Activated naive CD8-positive, alpha-beta T cell (primary cell): ENCODE measurements at regions not wholly inside any gene's neighbourhood (a gene's known extent, or its start where the extent isn't known, plus 50 kb on each side); places are given as distances from the start of the nearest gene placed in this dataset.

Experiments used
- H3K27ac Mint-ChIP-seq: one replicate; pipeline ENCODE4 v1.8.0; 2021; ENCODE audit warnings: mixed read lengths
- H3K27me3 Mint-ChIP-seq: one replicate; pipeline ENCODE4 v1.8.0; 2021; ENCODE audit warnings: mixed read lengths
- H3K36me3 Mint-ChIP-seq: one replicate; pipeline ENCODE4 v1.8.0; 2021; ENCODE audit warnings: mixed read lengths
- H3K4me1 Mint-ChIP-seq: one replicate; pipeline ENCODE4 v1.8.0; 2021; ENCODE audit warnings: low read depth, mixed read lengths
- H3K4me3 Mint-ChIP-seq: one replicate; pipeline ENCODE4 v1.8.0; 2021; ENCODE audit warnings: mild to moderate bottlenecking, mixed read lengths
- H3K9me3 Mint-ChIP-seq: one replicate; pipeline ENCODE4 v1.8.0; 2021; ENCODE audit warnings: low read depth, mixed read lengths

GRCh38 chr15:69662645-69663000 is 210.0 kb downstream of the RPLP1 start:
- Mint-ChIP-seq H3K4me3 (no peak overlapping the region), H3K27ac (no peak overlapping the region), H3K27me3 (no peaks in the 10 kb centered on the region), H3K36me3 (no peaks in the 10 kb centered on the region), H3K9me3 (no peaks in the 10 kb centered on the region), H3K4me1 (peaks cover 10% of the 10 kb centered on the region)

GRCh38 chr15:69663441-69663840 is 210.8 kb downstream of the RPLP1 start:
- Mint-ChIP-seq H3K27ac (no peak overlapping the region), H3K9me3 (no peaks in the 10 kb centered on the region), H3K27me3 (no peaks in the 10 kb centered on the region), H3K4me3 (no peak overlapping the region), H3K36me3 (no peaks in the 10 kb centered on the region), H3K4me1 (peaks cover 15% of the 10 kb centered on the region)

DNA sequence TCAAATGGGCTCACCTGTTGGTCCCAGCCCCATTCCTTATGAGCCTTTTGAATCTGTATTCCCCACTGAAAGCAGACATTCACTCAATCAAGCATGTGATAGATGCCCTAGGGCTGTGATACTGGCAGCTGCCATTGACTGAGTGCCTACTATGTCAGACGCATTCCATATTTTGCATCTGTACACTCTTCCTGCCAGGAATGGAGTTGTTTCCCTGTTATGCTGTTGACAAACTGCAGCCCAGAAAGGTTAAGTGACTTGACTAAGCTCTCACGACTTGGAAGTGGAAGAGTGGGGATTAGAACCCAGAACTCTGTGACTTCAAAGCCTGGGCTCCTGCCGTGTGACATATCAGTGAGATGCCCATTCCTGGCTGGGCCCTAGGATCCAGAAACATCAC is 211.4 kb downstream of the RPLP1 start:
- H3K4me3 Mint-ChIP-seq: no peak overlapping the region
- H3K9me3 Mint-ChIP-seq: no peaks in the 10 kb centered on the region
- H3K27ac Mint-ChIP-seq: no peak overlapping the region
- H3K4me1 Mint-ChIP-seq: peaks cover 20% of the 10 kb centered on the region
- no peaks in the 10 kb centered on the region for H3K27me3 Mint-ChIP-seq
- no peaks in the 10 kb centered on the region for H3K36me3 Mint-ChIP-seq

DNA sequence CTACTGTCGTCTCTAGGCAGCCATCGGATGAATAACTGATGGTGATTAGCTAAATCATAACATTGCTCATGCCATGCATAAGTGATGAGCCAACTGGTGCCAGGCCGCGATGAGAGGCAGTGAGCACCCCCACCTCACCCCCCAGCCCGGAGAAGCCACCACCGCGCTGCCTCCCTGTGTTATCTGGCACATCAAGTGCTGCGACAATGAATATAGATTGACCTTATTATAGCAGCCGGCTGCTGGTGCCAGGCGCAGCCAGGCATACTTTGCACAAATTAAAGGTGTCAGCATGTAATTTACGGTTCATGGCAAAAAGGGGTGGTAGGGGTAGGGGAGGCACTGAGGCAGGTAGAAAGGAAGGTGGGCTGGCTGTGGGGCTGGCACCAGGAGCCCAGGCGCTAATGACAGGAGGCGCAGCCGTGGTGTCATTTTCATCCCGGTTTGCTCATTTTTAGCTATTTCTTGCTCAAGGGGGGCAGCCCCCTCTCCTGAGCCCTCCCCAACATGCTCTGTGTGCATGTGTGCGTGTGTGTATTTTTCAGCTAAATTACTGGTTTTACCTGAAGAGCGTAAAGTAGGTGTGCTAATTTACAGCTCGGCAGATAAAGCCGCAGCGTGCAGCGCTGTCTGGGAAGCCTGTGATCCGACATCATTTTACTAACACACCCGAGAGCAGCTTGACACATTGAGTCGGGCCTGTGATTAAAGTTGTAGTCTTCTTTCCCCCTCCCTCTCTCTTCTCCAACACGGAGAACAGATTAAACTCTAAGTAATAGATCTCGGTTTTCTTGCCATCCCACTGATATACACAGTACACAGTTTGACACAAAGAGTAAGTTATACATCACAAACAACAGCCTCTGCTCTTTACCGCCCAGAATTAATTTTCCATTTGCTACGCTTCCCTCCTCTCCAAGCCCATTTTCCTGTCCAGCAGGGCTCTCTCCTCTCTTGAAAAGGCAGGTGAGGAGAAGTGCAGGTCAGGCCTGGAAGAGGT is 212.3 kb downstream of the RPLP1 start:
- no peaks in the 10 kb centered on the region for H3K9me3 Mint-ChIP-seq
- no peak overlapping the region for H3K4me3 Mint-ChIP-seq
- no peaks in the 10 kb centered on the region for H3K36me3 Mint-ChIP-seq
- peaks cover 29% of the 10 kb centered on the region for H3K4me1 Mint-ChIP-seq
- no peaks in the 10 kb centered on the region for H3K27me3 Mint-ChIP-seq
- no peak overlapping the region for H3K27ac Mint-ChIP-seq

GRCh38 chr15:69665641-69666111 is 213.1 kb downstream of the RPLP1 start:
- Mint-ChIP-seq H3K27me3 (no peaks in the 10 kb centered on the region), H3K9me3 (no peaks in the 10 kb centered on the region), H3K4me3 (no peak overlapping the region), H3K4me1 (peaks cover 29% of the 10 kb centered on the region), H3K36me3 (no peaks in the 10 kb centered on the region), H3K27ac (no peak overlapping the region)

- H3K27me3 Mint-ChIP-seq: no peaks in the 10 kb centered on the region
- no peaks in the 10 kb centered on the region for H3K9me3 Mint-ChIP-seq
- peaks cover 29% of the 10 kb centered on the region for H3K4me1 Mint-ChIP-seq
- H3K36me3 Mint-ChIP-seq: no peaks in the 10 kb centered on the region
- no peak overlapping the region for H3K4me3 Mint-ChIP-seq
- H3K27ac Mint-ChIP-seq: no peak overlapping the region
These were observed 213.8 kb downstream of the RPLP1 start for GRCh38 chr15:69666441-69666882.

DNA sequence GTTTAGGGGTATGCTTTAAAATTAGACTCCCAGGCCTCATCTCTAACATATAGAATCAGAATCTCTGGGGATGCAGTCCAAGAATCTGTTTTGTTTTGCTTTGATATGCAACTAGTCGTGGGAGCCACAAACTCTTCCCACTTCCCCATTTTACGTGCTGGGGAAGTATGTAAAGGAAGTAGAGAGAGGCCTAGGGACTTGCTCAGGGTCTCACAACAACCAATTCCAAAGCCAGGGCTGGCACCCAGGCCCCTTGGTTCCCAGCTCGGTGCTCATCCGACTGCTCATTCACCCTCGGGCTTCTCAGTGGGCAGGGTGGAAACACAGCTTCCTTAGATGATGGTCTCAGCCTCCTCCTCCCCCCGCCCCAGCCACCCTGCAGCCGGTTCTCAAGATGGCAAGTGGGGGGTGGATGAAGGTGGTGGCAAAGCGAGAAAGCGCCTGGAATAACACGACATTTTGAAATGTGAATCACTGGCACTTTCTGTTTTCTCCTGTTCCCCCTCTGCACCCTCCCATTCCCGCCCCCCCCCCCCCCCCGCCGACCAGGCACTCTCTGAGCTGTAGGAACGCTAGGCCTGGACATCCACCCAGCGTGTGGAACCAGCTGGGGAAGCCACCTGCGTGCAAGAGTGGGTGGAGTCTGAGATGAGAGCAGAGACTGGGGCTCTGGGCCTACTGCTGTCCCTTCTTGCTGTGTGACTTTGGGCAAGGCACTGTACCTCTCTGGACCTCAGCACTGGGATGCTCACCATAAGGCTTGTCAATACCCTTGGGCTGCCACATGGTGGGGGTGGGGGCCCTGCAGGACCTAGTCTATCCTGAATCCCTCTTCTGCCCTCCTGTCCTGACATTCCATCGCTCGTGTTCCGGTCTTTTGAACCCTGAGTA is 214.5 kb downstream of the RPLP1 start:
- no peaks in the 10 kb centered on the region for H3K27me3 Mint-ChIP-seq
- H3K27ac Mint-ChIP-seq: no peak overlapping the region
- H3K4me1 Mint-ChIP-seq: peaks cover 29% of the 10 kb centered on the region
- H3K4me3 Mint-ChIP-seq: no peak overlapping the region
- H3K9me3 Mint-ChIP-seq: no peaks in the 10 kb centered on the region
- H3K36me3 Mint-ChIP-seq: no peaks in the 10 kb centered on the region

DNA sequence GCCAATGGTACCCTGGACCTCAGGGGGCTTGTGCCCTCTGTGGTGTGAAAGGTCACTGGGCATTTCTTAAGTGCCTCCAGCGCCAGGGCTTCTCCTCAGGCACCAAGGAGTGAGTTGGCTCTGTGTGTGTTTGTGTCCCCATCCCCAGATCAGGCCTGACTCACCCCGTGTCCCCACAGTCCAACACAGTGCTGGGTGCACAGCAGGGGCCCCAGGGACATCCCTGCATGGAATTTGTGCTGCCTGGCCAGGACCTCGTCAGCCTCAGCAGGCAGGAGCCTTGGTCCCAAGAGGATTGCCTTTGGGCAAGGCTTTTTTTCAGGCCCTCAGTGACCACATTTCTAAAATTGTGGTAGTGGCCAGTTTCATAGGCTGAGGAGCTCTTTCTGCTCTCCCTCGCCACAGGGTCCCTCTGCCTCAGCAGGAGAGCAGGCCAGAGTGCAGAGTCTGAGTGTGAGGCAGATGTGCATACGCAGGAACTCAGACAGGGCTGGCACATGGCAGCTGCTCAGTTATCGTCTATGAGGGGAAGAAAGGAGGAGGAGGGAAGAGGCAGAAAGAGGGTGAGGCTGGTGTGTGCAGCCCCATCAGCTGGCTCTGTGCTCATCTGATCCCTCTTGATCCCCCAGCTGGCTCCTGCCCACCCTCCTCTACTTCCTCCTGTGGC is 215.6 kb downstream of the RPLP1 start:
- H3K4me3 Mint-ChIP-seq: no peak overlapping the region
- no peak overlapping the region for H3K27ac Mint-ChIP-seq
- H3K4me1 Mint-ChIP-seq: peaks cover 29% of the 10 kb centered on the region
- H3K9me3 Mint-ChIP-seq: no peaks in the 10 kb centered on the region
- H3K36me3 Mint-ChIP-seq: no peaks in the 10 kb centered on the region
- H3K27me3 Mint-ChIP-seq: no peaks in the 10 kb centered on the region

DNA sequence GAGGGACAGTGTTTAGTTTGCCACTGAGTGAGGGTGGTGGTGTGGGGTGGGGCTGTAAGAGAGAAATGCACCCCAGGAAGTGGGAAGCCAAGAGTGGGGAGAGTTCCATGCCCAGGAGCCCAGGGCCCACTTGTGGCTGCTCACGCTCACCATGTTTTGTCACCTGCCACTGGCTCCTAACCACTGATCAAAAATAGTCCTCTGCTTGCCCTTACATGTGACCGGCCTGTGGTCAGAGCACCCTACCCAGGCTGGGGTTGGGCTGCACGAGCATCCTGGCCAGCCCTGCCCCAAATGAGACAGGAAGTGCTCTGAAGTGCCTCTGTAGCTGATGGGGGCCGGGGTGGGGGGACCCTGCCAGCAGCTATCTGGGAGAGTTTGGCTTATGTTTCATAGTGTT is 216.3 kb downstream of the RPLP1 start:
- peak overlapping the region; percentile 75 for H3K27ac Mint-ChIP-seq
- H3K4me1 Mint-ChIP-seq: peaks cover 29% of the 10 kb centered on the region
- peak overlapping the region; percentile 35 for H3K4me3 Mint-ChIP-seq
- H3K9me3 Mint-ChIP-seq: no peaks in the 10 kb centered on the region
- no peaks in the 10 kb centered on the region for H3K36me3 Mint-ChIP-seq
- no peaks in the 10 kb centered on the region for H3K27me3 Mint-ChIP-seq

- Mint-ChIP-seq H3K4me3 (no peak overlapping the region), H3K27me3 (no peaks in the 10 kb centered on the region), H3K27ac (peak overlapping the region; percentile 75), H3K36me3 (no peaks in the 10 kb centered on the region), H3K9me3 (no peaks in the 10 kb centered on the region), H3K4me1 (peaks cover 29% of the 10 kb centered on the region)
These were observed 216.8 kb downstream of the RPLP1 start for GRCh38 chr15:69669446-69669845.

DNA sequence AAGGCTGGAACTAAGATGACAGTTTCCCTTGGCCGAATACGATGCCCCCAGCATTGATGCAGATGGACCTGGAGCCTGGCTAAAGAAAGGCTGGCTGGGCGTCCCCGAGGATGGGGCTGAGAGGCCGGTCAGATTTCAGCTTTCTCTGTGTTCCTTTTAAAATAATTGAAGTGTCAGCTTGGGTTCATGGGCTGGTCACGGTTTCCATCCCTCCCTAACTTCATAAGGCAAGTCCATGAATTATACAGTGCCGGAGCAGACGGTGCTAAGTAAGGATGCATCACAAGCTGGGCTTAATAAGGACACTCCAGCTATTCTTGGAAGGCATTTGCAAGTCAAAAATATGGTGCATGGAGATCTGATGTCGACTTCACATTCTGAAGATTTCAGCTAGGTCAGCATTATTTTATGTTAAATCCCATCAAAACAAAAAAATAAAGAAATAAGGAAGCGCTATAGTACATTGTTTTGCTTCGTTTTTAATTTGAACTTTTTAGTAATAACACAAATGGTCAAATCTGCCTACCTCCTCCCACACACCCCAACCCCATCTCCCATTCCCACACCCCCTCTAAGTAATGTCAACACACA is 220.8 kb downstream of the RPLP1 start:
- H3K4me3 Mint-ChIP-seq: no peak overlapping the region
- H3K27me3 Mint-ChIP-seq: no peaks in the 10 kb centered on the region
- H3K4me1 Mint-ChIP-seq: peaks cover 15% of the 10 kb centered on the region
- no peaks in the 10 kb centered on the region for H3K36me3 Mint-ChIP-seq
- no peaks in the 10 kb centered on the region for H3K9me3 Mint-ChIP-seq
- no peak overlapping the region for H3K27ac Mint-ChIP-seq

DNA sequence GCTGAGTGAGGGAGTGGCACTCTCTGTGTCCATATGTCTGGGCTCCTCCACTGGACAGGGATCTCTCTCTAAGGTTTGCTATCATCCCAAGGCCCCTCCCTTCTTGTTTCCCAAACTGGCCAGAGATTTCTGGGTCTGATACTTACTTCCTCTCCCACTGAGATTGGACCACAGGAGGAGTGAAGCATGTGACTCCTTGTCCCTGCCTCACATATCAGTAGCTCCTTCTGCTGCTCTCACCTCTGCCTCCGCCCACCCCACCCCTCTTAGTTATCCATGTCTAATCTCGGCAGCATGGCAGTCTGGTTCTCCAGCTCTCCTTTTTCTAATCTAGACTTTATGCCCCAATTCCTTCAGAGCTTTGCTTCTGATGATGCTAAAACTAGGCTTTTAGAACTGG is 223.1 kb downstream of the RPLP1 start:
- H3K4me3 Mint-ChIP-seq: no peak overlapping the region
- H3K36me3 Mint-ChIP-seq: no peaks in the 10 kb centered on the region
- H3K27me3 Mint-ChIP-seq: no peaks in the 10 kb centered on the region
- peaks cover 11% of the 10 kb centered on the region for H3K4me1 Mint-ChIP-seq
- H3K27ac Mint-ChIP-seq: no peak overlapping the region
- H3K9me3 Mint-ChIP-seq: no peaks in the 10 kb centered on the region

GRCh38 chr15:69677403-69677802 is 224.8 kb downstream of the RPLP1 start:
- Mint-ChIP-seq H3K36me3 (peaks cover 2% of the 10 kb centered on the region), H3K4me1 (peaks cover 11% of the 10 kb centered on the region), H3K4me3 (no peak overlapping the region), H3K27ac (no peak overlapping the region), H3K27me3 (no peaks in the 10 kb centered on the region), H3K9me3 (no peaks in the 10 kb centered on the region)

GRCh38 chr15:69679623-69680228 is 227.1 kb downstream of the RPLP1 start:
- Mint-ChIP-seq H3K27ac (peak overlapping the region; percentile 2), H3K36me3 (peaks cover 2% of the 10 kb centered on the region), H3K9me3 (no peaks in the 10 kb centered on the region), H3K4me1 (peaks cover 11% of the 10 kb centered on the region), H3K4me3 (no peak overlapping the region), H3K27me3 (no peaks in the 10 kb centered on the region)
